ENCODE measurements at regions not wholly inside any gene's neighbourhood (a gene's known extent, or its start where the extent isn't known, plus 50 kb on each side); places are given as distances from the start of the nearest gene placed in this dataset.

- Histone ChIP-seq H3K4me1 (ENCODE audit: insufficient read depth) (no peaks in the 10 kb centered on the region), H2AFZ (no peak overlapping the region), H4K20me1 (ENCODE audit: insufficient read depth, poor library complexity, severe bottlenecking) (no peaks in the 10 kb centered on the region), H3K36me3 (replicated peaks; ENCODE audit: insufficient read depth, low read depth) (no peaks in the 10 kb centered on the region), H3K9me2 (replicated peaks; ENCODE audit: insufficient read depth) (no peaks in the 10 kb centered on the region), H3K27ac (no peak overlapping the region), H3K4me2 (no peak overlapping the region), H3K4me3 (no peak overlapping the region), H3K79me2 (no peaks in the 10 kb centered on the region), H3K27me3 (no peaks in the 10 kb centered on the region), H3K9me3 (ENCODE audit: low read depth) (no peaks in the 10 kb centered on the region)
- WGBS (ENCODE audit: low lambda C conversion rate, missing lambda C conversion rate) = 84% methylated on average over 8 of the region's 8 CpGs
- DNase-seq (ENCODE audit: low spot score) = no peak
- TF ChIP-seq EZH2phosphoT487 (IDR thresholded peaks at IDR 0.05; ENCODE audit: low read depth, severe bottlenecking, unreplicated experiment) (no peak), EZH2 (IDR thresholded peaks at IDR 0.05; ENCODE audit: borderline replicate concordance) (no peak)
- TF ChIP-seq, protein P1, sequence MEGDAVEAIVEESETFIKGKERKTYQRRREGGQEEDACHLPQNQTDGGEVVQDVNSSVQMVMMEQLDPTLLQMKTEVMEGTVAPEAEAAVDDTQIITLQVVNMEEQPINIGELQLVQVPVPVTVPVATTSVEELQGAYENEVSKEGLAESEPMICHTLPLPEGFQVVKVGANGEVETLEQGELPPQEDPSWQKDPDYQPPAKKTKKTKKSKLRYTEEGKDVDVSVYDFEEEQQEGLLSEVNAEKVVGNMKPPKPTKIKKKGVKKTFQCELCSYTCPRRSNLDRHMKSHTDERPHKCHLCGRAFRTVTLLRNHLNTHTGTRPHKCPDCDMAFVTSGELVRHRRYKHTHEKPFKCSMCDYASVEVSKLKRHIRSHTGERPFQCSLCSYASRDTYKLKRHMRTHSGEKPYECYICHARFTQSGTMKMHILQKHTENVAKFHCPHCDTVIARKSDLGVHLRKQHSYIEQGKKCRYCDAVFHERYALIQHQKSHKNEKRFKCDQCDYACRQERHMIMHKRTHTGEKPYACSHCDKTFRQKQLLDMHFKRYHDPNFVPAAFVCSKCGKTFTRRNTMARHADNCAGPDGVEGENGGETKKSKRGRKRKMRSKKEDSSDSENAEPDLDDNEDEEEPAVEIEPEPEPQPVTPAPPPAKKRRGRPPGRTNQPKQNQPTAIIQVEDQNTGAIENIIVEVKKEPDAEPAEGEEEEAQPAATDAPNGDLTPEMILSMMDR (IDR thresholded peaks at IDR 0.05; ENCODE audit: poor library complexity) = no peak
These were observed 75.7 kb upstream of the JARID2 start for GRCh38 chr6:15170126-15170525.

DNA sequence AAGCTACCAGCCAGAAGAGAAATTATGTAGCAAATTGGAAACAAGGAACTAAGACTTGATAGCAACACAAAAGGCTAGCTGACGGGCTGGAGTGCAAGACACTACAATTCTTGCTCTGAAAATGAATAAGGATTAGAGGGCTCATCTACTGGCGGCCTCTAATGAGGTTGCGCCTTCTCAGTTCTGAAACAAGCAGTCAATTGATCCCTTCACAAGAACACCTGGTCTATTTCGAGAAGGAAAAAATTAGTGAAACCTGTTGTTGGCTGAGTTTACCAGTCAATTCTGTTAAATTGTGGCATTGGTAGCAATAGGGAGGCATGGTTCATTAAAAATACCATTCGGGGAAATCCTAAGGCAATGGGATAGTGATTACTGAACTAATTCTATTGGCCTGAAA lies 74.8 kb upstream of the JARID2 start:
- Histone ChIP-seq H3K36me3 (replicated peaks; ENCODE audit: insufficient read depth, low read depth) (no peaks in the 10 kb centered on the region), H3K9me3 (ENCODE audit: low read depth) (no peaks in the 10 kb centered on the region), H3K4me1 (ENCODE audit: insufficient read depth) (no peaks in the 10 kb centered on the region), H3K79me2 (no peaks in the 10 kb centered on the region), H4K20me1 (ENCODE audit: insufficient read depth, poor library complexity, severe bottlenecking) (no peaks in the 10 kb centered on the region), H3K4me2 (no peak overlapping the region), H3K27ac (no peak overlapping the region), H3K4me3 (no peak overlapping the region), H2AFZ (no peak overlapping the region), H3K27me3 (no peaks in the 10 kb centered on the region), H3K9me2 (replicated peaks; ENCODE audit: insufficient read depth) (no peaks in the 10 kb centered on the region)
- TF ChIP-seq, protein P1 (IDR thresholded peaks at IDR 0.05; ENCODE audit: poor library complexity) = no peak
- TF ChIP-seq EZH2 (IDR thresholded peaks at IDR 0.05; ENCODE audit: borderline replicate concordance) (no peak), EZH2phosphoT487 (IDR thresholded peaks at IDR 0.05; ENCODE audit: low read depth, severe bottlenecking, unreplicated experiment) (no peak)
- no peak for DNase-seq (ENCODE audit: low spot score)
- WGBS (ENCODE audit: low lambda C conversion rate, missing lambda C conversion rate) = 85% methylated on average over 5 of the region's 5 CpGs

DNA sequence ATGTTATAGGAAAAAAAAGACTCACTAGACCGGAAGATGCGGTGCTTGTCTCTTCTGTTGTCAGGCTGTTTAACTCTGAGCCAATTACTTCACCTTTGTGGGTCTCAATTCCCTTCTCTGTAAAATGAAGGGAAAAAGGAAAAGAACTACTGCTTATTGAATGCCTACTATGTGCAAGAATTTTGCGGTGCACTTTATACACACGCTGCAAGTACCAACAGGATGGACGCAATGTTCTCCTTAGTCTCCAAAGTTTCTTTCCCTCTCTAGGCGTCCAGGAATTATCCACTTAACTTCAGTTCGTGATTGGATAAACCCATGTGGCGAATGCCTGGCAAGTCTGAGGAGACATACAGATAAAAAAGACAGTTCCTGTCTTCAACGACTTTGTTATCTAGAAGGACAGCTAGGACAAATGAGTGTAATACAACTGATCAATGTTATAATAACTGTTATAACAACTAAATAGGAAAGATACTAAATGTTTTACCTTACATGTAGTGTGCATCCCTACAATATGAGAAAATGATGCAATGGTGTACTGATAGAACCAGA lies 69.0 kb upstream of the JARID2 start:
- Histone ChIP-seq H3K9me2 (replicated peaks; ENCODE audit: insufficient read depth) (no peaks in the 10 kb centered on the region), H2AFZ (no peak overlapping the region), H3K36me3 (replicated peaks; ENCODE audit: insufficient read depth, low read depth) (no peaks in the 10 kb centered on the region), H3K4me2 (no peak overlapping the region), H3K4me1 (ENCODE audit: insufficient read depth) (no peaks in the 10 kb centered on the region), H4K20me1 (ENCODE audit: insufficient read depth, poor library complexity, severe bottlenecking) (no peaks in the 10 kb centered on the region), H3K9me3 (ENCODE audit: low read depth) (no peaks in the 10 kb centered on the region), H3K79me2 (no peaks in the 10 kb centered on the region), H3K27ac (no peak overlapping the region), H3K27me3 (no peaks in the 10 kb centered on the region), H3K4me3 (no peak overlapping the region)
- no peak for TF ChIP-seq EZH2 (IDR thresholded peaks at IDR 0.05; ENCODE audit: borderline replicate concordance)
- no peak for TF ChIP-seq EZH2phosphoT487 (IDR thresholded peaks at IDR 0.05; ENCODE audit: low read depth, severe bottlenecking, unreplicated experiment)
- TF ChIP-seq, protein P1 (IDR thresholded peaks at IDR 0.05; ENCODE audit: poor library complexity) = no peak
- no peak for DNase-seq (ENCODE audit: low spot score)
- WGBS (ENCODE audit: low lambda C conversion rate, missing lambda C conversion rate) = 87% methylated on average over 9 of the region's 9 CpGs

- WGBS (ENCODE audit: low lambda C conversion rate, missing lambda C conversion rate) = 88% methylated on average over 2 of the region's 2 CpGs
These were observed 61.9 kb upstream of the JARID2 start for GRCh38 chr6:15183979-15184378.

More at GRCh38 chr6:15183979-15184378, 61.9 kb upstream of the JARID2 start:
- Histone ChIP-seq H3K4me2 (no peak overlapping the region), H4K20me1 (ENCODE audit: insufficient read depth, poor library complexity, severe bottlenecking) (no peaks in the 10 kb centered on the region), H3K27ac (no peak overlapping the region), H3K4me1 (ENCODE audit: insufficient read depth) (no peaks in the 10 kb centered on the region), H3K36me3 (replicated peaks; ENCODE audit: insufficient read depth, low read depth) (no peaks in the 10 kb centered on the region), H3K9me2 (replicated peaks; ENCODE audit: insufficient read depth) (no peaks in the 10 kb centered on the region), H3K9me3 (ENCODE audit: low read depth) (no peaks in the 10 kb centered on the region), H3K27me3 (no peaks in the 10 kb centered on the region), H3K4me3 (no peak overlapping the region), H2AFZ (no peak overlapping the region), H3K79me2 (no peaks in the 10 kb centered on the region)
- TF ChIP-seq EZH2 (IDR thresholded peaks at IDR 0.05; ENCODE audit: borderline replicate concordance) = no peak
- TF ChIP-seq, protein P1 (IDR thresholded peaks at IDR 0.05; ENCODE audit: poor library complexity) = no peak
- TF ChIP-seq EZH2phosphoT487 (IDR thresholded peaks at IDR 0.05; ENCODE audit: low read depth, severe bottlenecking, unreplicated experiment) = no peak
- DNase-seq (ENCODE audit: low spot score) = no peak
